HG02798 (cell line): ENCODE measurements at regions not wholly inside any gene's neighbourhood (a gene's known extent, or its start where the extent isn't known, plus 50 kb on each side); places are given as distances from the start of the nearest gene placed in this dataset.

Experiments
- ATAC-seq: cut with Tn5 transposase; IDR thresholded peaks from one replicate; pipeline ENCODE4 v1.9.1; 2021; ENCODE audit warnings: mild to moderate bottlenecking; ENCODE audit not compliant: unreplicated experiment, poor library complexity

DNA sequence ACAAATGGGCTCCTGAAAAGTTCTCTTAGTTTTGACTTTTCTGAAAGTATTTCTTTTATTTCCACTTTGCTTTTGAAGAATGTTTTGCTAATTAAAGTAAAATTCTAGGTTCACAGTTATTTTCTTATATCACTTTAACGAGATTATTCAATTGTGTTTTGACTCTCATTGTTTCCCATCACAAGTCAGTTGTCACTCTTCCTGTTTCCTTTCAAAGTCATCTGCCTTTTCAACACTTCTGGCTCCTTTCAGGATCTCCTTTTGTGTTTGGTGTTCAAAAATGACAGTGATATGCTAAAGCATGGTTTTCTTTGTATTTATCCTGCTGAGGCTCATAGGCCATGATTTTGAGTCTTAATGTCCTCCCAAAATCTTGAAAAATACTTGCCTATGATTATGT, 235.4 kb upstream of the TAS2R1 start:
- no peak for ATAC-seq

- ATAC-seq = no peak
These were observed 234.6 kb upstream of the TAS2R1 start for GRCh38 chr5:9864791-9865190.

- no peak for ATAC-seq
These were observed 233.3 kb upstream of the TAS2R1 start for GRCh38 chr5:9863486-9863885.

GRCh38 chr5:9861666-9862256, 231.6 kb upstream of the TAS2R1 start:
- no peak for ATAC-seq

DNA sequence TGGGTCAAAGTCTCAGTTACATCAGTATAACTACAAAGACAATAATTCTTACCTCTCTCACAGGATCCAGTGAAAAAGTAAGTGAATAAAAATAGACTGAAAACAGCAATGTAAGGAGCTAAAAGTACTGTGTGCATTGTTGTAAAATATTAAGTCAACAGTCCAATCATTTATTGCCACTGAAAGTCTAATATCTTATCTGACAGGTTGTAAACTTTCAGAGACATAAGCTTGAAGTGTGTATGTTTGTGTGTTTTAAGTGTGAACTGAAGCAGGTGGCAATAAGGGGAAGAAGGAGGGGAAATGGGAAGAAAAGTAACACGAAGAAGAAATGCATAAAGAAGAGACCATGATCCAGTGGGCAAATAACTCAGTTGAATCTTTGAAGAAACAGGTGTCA, 229.7 kb upstream of the TAS2R1 start:
- ATAC-seq = no peak

DNA sequence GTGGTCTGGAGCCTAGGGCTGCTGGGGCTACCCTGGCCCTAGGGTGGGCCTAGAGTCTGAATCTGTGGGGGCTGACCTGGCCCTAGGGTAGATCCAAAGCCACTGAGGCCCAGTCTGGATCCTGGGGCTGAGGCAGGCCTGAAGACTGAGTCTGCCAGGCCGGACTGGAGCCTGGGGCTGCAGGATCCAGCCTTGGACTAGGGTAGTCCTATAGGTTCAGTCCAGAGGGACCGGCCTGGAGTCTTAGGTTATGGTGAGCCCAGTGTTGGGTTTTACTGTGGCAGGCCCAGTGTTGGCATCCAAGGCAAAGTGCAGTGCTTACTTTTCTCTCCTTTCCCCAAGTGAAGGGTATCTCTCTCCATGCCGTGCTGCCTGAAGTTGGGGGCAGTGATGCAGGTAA, 227.9 kb upstream of the TAS2R1 start:
- ATAC-seq = no peak

DNA sequence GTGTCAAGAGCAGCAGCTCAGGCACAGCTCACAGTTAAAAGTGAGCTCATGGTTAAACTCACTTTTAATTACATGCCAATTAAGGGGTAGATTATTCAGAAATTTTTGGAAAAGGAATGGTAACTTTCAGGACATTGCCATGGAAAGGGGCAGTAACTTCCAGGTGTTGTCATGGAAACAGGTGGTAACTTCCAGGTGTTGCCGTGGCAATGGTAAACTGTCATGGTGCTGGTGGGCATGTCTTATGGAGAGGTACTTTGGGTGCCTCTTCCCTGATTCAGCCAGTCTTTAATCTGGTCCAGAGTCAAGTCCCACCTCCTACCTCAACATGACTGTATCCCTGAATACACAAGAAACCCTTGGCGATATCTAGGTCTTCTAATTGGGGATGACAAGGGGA, 223.2 kb upstream of the TAS2R1 start:
- ATAC-seq = no peak

GRCh38 chr5:9852671-9853070, 222.5 kb upstream of the TAS2R1 start:
- ATAC-seq = no peak

- ATAC-seq = no peak
These were observed 221.3 kb upstream of the TAS2R1 start for GRCh38 chr5:9851458-9851857.

- ATAC-seq = no peak
These were observed 220.3 kb upstream of the TAS2R1 start for GRCh38 chr5:9850456-9850855.

DNA sequence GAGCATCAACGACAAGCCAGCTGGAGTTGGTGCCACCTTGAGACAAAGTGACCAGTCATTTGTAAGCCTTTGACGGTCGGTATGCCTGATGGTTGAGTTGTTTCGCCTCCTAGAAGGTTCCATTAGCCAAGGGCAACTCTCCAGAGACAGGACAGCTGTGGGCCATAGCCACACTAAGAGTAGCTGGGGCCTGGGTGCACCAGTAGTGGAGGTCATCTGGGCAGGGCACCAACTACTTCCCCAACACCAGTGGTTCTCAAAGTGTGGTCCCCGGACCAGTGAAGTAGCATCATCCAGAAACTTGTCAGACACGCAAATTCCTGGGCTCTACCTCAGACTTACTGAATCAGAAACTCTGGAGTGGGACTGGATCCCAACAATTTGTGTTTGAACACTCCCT, 217.5 kb upstream of the TAS2R1 start:
- ATAC-seq = no peak

- ATAC-seq = no peak
These were observed 215.0 kb upstream of the TAS2R1 start for GRCh38 chr5:9845185-9845584.

- ATAC-seq = no peak
These were observed 211.5 kb upstream of the TAS2R1 start for GRCh38 chr5:9841516-9842170.

- no peak for ATAC-seq
These were observed 208.8 kb upstream of the TAS2R1 start for GRCh38 chr5:9838916-9839315.

DNA sequence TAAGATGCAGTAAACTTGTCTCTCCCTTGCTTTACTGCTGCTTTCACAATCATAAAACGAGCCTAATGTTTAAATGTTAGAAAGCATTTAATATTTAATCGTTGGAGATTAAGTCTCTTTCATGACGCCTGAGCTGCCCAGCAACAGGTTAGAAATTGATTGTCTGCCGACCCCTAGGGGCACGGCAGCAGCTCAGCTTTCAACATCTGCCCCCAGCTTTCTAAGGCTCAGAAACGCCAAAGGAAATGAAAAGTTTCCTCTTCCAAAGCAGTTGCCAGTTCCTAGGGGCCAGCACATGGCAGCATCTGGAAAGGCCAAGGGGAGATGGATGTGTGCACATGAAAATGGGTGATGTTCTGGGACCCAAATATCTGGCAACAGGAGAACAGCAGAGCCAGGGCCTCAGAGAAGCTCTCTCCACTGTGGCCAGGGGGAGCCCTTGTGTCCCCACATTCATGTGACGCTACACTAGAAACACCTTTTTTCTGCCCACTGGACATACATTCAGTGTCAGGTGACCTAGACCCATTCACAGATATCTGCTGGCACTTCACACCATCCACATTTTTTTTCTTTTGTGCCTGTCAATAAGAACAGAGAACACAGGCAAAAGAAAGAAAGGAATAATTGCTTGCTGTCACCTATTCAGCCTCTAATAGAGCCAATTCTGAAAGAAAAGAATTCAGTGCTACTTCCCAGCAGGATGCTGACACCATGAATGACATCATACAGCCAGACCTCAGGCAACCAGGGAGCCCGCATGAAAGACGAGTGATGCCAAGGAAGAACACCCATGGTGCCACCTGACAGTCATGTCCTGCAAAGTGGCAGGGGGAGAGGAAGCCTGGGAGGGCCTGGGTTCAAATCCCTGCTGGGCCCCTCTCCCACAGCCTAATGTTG, 205.0 kb upstream of the TAS2R1 start:
- ATAC-seq = no peak

GRCh38 chr5:9833871-9834270, 203.7 kb upstream of the TAS2R1 start:
- ATAC-seq = no peak

GRCh38 chr5:9832921-9833320, 202.8 kb upstream of the TAS2R1 start:
- no peak for ATAC-seq

DNA sequence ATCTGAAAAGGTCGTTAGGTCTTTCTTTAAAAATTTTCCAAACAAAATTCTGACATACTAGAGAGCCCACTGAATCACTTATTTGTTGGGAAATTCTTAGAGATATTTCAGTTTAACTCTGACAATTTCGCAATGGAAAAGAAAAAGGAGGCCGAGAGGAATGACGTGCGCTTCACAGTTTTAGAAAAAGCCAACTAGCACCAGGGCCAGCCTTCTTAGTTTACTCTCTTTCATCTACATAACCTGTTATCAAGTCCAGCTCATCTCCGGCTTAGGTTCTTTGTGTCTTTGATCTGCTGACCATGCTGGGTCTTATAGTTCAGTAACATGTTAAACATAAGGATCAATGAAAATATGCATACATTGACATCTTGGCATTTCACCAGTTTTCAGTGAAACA, 201.7 kb upstream of the TAS2R1 start:
- no peak for ATAC-seq

DNA sequence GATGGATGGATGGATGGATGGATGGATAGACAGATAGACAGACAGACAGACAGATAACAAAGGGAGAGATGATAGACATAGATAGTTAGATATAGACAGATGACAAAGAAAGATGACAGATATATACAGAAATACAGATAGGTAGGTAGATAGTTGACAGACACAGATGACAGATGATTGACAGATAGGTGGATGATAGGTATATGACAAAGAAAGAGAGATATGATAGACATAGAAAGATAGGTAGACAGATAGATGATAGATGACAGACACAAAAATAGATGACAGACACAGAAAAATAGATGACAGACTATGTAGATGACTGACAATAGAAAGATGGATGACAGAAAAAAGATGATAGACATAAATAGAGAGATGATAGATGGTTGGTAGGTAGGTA, 200.0 kb upstream of the TAS2R1 start:
- no peak for ATAC-seq

DNA sequence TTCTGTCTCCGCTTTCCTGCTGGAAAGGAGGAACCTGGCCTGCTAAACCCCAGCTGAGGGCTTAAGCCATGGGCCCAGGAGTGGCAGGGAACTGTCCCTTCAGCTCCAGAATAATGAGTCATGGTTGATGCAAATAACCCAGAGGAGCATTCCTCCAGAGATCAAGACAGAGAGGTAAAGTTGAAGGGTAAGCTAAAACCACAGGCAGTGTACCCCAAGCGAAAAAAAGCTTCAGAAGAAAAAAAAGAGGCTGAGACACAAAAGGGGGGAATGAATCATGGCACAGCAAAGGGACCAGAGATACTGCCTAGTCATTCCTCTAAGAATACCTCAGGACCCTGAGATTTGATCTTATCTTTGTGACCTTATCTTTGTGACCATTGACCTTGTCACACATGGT, 199.5 kb upstream of the TAS2R1 start:
- no peak for ATAC-seq

GRCh38 chr5:9820691-9821449, 190.7 kb upstream of the TAS2R1 start:
- ATAC-seq = no peak
